NCI-H1930 (cell line): ENCODE measurements at regions not wholly inside any gene's neighbourhood (a gene's known extent, or its start where the extent isn't known, plus 50 kb on each side); places are given as distances from the start of the nearest gene placed in this dataset.

Source experiments
- DNase-seq, 2 experiments: peaks; one replicate each; lab custom pipeline; 2025; lab: John Stamatoyannopoulos, UW

GRCh38 chr9:23586906-23587305, 239.1 kb downstream of the ELAVL2 start:
- no peak for DNase-seq

DNA sequence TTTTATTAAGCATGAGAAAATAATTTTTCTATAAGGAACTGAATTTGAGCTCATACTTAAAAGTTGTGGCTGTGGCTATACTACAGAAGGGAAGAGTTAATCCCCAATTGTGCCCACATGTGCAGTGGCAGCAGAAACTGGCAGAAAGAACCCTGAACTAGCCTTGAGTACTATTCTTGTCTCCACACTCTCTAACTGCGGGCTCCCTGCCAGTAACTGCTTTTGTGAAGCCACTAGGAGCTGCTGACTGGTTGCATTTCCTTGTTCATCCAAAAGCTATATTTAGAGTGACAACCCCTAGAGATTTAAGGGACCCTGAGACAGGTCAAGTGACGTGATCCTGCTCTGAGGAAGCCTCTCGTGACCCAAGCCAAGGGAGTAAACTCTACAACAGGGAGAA, 238.6 kb downstream of the ELAVL2 start:
- no peak for DNase-seq

GRCh38 chr9:23587903-23588302, 238.1 kb downstream of the ELAVL2 start:
- no peak for DNase-seq

GRCh38 chr9:23590276-23591000, 235.6 kb downstream of the ELAVL2 start:
- DNase-seq: no peak

GRCh38 chr9:23594421-23594820, 231.6 kb downstream of the ELAVL2 start:
- DNase-seq: no peak

GRCh38 chr9:23596913-23597634, 229.0 kb downstream of the ELAVL2 start:
- no peak for DNase-seq

- no peak for DNase-seq
Observed at GRCh38 chr9:23598994-23599393, 227.0 kb downstream of the ELAVL2 start.

DNA sequence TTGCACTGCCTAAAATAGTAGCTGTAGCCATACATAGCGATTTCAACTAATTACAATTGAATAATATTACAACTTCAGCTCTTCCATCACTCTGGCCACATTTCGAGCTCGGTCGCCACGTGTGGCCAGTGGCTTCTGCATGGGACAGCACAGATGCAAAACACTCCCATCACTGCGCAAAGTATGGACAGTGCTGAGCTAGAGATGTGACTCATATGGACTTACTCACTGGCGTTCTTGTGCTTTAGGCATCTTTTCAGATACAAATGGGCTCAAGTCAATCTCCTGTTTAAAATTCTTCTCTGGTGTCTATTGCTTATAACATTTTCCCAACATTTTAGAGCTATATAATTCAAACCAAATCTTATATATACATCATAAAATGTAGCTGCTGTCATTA, 222.7 kb downstream of the ELAVL2 start:
- DNase-seq: no peak

GRCh38 chr9:23606107-23606506, 219.9 kb downstream of the ELAVL2 start:
- no peak for DNase-seq

DNA sequence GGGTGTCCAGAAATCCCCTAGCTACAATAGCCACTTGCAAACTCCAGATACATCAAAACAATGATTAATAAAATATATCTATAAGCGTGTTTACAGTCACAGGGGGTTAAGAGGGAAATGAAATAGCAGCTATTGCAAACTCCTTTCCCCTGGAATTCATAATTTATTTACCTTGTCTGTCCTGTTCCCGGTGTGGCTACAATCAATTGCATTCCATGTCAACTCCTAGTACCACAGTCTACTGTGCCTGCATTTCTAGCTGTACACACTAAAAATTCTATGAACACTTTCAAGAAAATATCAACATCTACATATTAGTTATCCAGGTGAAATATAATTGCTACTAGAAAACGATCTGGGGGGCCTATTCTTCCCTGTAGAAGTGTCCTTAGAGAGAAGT, 217.6 kb downstream of the ELAVL2 start:
- no peak for DNase-seq

DNA sequence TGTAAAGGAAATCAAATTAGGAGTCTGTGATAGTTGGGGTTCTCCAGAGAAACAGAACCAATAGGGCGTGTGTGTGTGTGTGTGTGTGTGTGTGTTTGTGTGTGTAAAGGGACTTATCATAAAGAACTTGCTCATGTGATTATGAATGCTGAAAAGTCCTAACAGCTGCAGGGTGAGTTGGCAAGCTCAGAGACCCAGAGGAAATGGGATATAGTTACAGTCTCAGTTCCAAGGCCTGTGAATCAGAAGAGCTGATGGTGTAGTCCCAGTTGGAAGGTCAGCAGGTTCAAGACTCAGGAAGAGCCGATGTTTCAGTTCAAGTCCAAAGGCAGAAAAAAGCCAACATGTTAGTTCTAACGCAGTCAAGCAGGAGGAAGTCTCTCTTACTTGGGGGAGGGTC, 214.2 kb downstream of the ELAVL2 start:
- DNase-seq: no peak

GRCh38 chr9:23615569-23615968, 210.5 kb downstream of the ELAVL2 start:
- no peak for DNase-seq

- no peak for DNase-seq
Observed at GRCh38 chr9:23621188-23621587, 204.9 kb downstream of the ELAVL2 start.

DNA sequence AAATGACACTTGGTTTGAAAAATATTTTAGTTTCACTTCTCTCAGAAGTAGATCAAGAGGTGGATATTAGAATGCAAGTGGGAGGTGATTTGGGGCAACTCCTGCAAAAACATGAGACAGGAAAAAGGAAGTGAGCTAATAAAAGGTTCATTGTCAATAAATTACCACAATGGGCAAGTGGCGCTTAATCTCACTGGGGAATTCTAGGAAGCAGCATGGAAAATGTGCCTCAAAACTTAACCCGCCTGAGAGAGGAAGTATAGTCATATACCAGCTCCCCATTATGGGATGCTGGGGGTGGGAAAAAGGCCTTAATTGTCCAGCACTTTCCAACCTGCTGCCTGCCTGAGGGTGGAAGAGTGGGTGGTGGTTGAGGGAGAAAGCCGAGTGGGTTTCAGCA, 204.1 kb downstream of the ELAVL2 start:
- no peak for DNase-seq

DNA sequence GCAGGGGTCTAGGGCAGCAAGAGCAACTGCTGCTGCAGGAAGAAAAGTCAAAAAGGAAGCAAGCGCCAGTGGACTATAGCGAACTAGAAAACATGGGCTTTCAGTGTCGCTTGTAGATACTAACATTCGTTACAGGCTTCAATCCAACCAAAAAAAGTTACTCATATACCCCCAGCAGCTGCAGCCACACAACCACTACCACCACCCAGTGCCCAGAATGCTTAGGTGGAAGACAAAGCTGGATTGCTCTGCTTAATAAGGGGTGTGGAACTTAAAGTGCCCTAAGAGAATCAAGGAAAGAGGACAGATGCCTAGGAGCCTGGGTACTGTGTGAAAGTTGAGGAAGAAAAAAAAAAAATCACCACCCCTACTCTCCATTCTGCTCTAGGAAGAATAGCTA, 203.6 kb downstream of the ELAVL2 start:
- no peak for DNase-seq

DNA sequence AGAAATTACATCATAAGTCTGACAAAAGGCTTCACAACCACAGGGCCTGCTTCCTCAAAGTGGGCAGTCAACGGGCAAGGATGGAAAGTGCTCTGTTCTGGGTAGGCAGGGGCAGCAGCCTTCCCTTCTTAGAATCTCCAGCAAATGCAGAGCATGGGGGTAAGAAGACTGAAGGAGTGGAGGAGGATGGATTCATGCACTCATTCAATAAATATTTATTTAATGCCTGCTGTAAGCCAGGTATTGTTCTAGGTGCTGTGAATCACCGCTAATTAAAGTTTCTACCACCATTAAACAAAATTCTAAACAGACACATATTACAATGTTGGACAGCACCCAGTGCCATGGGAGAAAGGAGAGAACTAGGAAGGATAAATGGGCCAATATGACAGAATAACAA, 195.6 kb downstream of the ELAVL2 start:
- DNase-seq: no peak

DNA sequence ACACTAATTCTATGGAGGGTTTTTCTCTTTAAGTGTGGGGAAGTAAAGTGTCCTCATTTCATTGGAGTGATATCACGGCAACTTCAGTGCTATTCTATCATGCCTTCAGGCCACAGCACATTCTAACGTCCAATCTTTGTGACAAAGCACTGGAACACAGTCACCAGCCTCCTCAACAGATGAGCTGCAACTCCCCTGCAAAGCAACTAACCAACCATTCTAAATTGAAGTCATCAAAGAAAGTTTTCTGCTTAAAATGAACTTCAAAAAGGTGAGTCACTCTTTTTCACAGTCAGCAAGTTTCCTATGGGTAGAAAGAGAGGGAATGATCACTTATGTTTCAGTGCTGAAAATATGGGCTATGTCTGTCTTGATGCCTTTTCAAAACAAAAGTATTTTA, 190.8 kb downstream of the ELAVL2 start:
- no peak for DNase-seq

- no peak for DNase-seq
Observed at GRCh38 chr9:23636199-23636598, 189.8 kb downstream of the ELAVL2 start.

GRCh38 chr9:23638011-23638410, 188.0 kb downstream of the ELAVL2 start:
- DNase-seq: no peak

DNA sequence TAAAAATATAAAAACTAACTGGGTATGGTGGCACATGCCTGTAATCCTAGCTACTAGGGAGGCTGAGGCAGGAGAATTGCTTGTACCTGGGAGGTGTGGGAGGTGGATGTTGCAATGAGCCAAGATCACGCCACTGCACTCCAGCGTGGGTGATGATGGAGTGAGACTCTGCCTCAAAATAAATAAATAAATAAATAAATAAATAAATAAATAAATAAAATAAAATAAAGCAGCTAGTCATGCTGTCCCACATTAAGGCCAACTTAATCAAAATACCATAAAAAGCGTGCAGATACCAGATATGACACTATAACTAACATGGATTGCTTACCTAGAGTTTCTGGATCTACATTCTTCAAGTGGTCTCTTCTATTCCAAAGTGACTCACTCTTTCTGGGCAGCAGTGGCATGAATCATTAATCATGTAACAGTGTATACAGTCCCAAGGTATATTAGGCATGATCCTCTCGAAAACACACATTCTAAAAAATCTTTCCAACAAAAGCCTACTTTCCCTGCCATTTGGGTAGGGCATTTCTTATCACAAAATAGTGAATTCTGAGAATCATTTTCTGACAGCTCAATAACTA, 187.1 kb downstream of the ELAVL2 start:
- no peak for DNase-seq
